ENCODE measurements at regions not wholly inside any gene's neighbourhood (a gene's known extent, or its start where the extent isn't known, plus 50 kb on each side); places are given as distances from the start of the nearest gene placed in this dataset.

DNA sequence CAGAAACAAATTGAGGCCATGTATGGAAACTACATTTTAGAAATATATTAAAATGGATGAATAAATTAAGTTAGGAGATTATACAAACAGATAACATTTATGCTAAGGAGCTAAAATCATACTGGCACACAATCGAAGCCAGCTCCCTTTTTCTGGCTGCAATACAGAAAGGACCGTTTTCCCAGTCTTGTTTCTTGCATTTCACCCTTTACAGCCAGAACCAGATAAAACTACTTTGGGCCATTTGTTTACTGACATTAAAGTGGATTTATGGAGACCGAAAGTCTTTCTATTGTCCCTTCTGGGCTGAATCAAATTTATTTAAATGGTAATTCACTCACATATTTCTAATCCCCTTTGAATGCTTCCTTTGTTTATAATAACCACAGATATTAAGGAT is 50.1 kb upstream of the CNTN3 start:
- no peak for DNase-seq (ENCODE audit: low read depth)
- H3K4me3 ChIP-seq (ENCODE audit: low read length) = no peak overlapping the region
- TF ChIP-seq, protein P1, sequence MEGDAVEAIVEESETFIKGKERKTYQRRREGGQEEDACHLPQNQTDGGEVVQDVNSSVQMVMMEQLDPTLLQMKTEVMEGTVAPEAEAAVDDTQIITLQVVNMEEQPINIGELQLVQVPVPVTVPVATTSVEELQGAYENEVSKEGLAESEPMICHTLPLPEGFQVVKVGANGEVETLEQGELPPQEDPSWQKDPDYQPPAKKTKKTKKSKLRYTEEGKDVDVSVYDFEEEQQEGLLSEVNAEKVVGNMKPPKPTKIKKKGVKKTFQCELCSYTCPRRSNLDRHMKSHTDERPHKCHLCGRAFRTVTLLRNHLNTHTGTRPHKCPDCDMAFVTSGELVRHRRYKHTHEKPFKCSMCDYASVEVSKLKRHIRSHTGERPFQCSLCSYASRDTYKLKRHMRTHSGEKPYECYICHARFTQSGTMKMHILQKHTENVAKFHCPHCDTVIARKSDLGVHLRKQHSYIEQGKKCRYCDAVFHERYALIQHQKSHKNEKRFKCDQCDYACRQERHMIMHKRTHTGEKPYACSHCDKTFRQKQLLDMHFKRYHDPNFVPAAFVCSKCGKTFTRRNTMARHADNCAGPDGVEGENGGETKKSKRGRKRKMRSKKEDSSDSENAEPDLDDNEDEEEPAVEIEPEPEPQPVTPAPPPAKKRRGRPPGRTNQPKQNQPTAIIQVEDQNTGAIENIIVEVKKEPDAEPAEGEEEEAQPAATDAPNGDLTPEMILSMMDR (conservative IDR thresholded peaks at IDR 0.05; ENCODE audit: low read length) = no peak

Measured in AG10803 (cell line).